Smooth muscle cell (in vitro differentiated cells): ENCODE measurements at regions not wholly inside any gene's neighbourhood (a gene's known extent, or its start where the extent isn't known, plus 50 kb on each side); places are given as distances from the start of the nearest gene placed in this dataset.

Experiments used
- DNase-seq: peaks from one replicate; lab custom pipeline; 2025; ENCODE audit not compliant: unreplicated experiment; lab: John Stamatoyannopoulos, UW
- H2AFZ ChIP-seq: fragments of 200-600 bp; sonication (generic); 2 replicates; pipeline ENCODE4 v1.6.0; 2016; ENCODE audit warnings: antibody characterized with exemption, low read depth, mild to moderate bottlenecking
- H3F3A ChIP-seq: fragments of 200-600 bp; sonication (generic); 2 replicates; pipeline ENCODE4 v1.6.0; 2017; ENCODE audit warnings: antibody characterized with exemption, low read depth
- H3K27ac ChIP-seq: fragments of 200-600 bp; sonication (generic); 2 replicates; pipeline ENCODE4 v1.5.1; 2016; ENCODE audit warnings: low read depth, mild to moderate bottlenecking
- H3K27me3 ChIP-seq: fragments of 200-600 bp; sonication (generic); 2 replicates; pipeline ENCODE4 v1.6.1; 2016; ENCODE audit warnings: low read depth, mild to moderate bottlenecking
- H3K36me3 ChIP-seq: fragments of 200-600 bp; sonication (generic); 2 replicates; pipeline ENCODE4 v1.5.1; 2016; ENCODE audit warnings: low read depth
- H3K4me1 ChIP-seq: fragments of 200-600 bp; sonication (generic); 2 replicates; pipeline ENCODE4 v1.5.1; 2016; ENCODE audit warnings: low read depth
- H3K4me2 ChIP-seq: fragments of 200-600 bp; sonication (generic); 2 replicates; pipeline ENCODE4 v1.6.0; 2016; ENCODE audit warnings: mild to moderate bottlenecking
- H3K4me3 ChIP-seq: fragments of 200-600 bp; sonication (generic); 2 replicates; pipeline ENCODE4 v1.5.1; 2016; ENCODE audit warnings: mild to moderate bottlenecking
- H3K79me2 ChIP-seq: fragments of 200-600 bp; sonication (generic); 2 replicates; pipeline ENCODE4 v1.6.0; 2016; ENCODE audit warnings: low read depth, mild to moderate bottlenecking
- H3K9ac ChIP-seq: fragments of 200-600 bp; sonication (generic); 2 replicates; pipeline ENCODE4 v1.6.0; 2016; ENCODE audit warnings: low read depth
- H3K9me3 ChIP-seq: fragments of 200-600 bp; sonication (generic); replicated peaks from 2 replicates; pipeline ENCODE4 v1.5.1; 2016; ENCODE audit warnings: low read depth
- H4K20me1 ChIP-seq: fragments of 200-600 bp; sonication (generic); 2 replicates; pipeline ENCODE4 v1.6.0; 2016; ENCODE audit warnings: low read depth
- WGBS: methylation state at CpG from one replicate; pipeline ENCODE4 v1.1.7; 2016; ENCODE audit warnings: low lambda C conversion rate; 5-methylcytosine and 5-hydroxymethylcytosine counted together
- TF ChIP-seq, protein P1 (sequence below): fragments of 200-600 bp; sonication (generic); IDR thresholded peaks from 2 replicates; pipeline ENCODE4 v1.5.1; 2017; ENCODE audit warnings: borderline replicate concordance, mild to moderate bottlenecking, antibody characterized with exemption; ENCODE audit not compliant: insufficient read depth, poor library complexity, severe bottlenecking

DNA sequence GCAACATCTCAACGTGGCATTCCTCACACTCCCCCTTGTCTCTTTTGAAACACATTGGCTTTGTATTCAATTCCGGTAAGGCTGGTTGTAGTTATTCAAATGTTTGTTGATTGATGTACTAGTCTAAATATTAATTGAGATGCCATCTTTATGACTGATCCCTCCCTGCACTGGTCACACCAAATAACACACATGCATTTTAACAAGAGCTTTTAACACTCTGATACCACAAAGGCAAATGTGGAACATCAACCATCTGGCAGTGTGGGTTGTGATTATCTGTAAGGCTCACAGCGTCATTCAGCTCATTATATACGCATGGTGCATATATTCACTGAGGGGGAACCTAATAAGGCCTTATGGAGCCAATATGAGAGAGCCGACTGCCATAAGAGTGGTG lies 305.0 kb downstream of the TENT4A start:
- no peaks in the 10 kb centered on the region for H3K9me3 ChIP-seq
- WGBS = 72% methylated on average over 5 of the region's 5 CpGs
- TF ChIP-seq, protein P1, sequence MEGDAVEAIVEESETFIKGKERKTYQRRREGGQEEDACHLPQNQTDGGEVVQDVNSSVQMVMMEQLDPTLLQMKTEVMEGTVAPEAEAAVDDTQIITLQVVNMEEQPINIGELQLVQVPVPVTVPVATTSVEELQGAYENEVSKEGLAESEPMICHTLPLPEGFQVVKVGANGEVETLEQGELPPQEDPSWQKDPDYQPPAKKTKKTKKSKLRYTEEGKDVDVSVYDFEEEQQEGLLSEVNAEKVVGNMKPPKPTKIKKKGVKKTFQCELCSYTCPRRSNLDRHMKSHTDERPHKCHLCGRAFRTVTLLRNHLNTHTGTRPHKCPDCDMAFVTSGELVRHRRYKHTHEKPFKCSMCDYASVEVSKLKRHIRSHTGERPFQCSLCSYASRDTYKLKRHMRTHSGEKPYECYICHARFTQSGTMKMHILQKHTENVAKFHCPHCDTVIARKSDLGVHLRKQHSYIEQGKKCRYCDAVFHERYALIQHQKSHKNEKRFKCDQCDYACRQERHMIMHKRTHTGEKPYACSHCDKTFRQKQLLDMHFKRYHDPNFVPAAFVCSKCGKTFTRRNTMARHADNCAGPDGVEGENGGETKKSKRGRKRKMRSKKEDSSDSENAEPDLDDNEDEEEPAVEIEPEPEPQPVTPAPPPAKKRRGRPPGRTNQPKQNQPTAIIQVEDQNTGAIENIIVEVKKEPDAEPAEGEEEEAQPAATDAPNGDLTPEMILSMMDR = no peak

DNA sequence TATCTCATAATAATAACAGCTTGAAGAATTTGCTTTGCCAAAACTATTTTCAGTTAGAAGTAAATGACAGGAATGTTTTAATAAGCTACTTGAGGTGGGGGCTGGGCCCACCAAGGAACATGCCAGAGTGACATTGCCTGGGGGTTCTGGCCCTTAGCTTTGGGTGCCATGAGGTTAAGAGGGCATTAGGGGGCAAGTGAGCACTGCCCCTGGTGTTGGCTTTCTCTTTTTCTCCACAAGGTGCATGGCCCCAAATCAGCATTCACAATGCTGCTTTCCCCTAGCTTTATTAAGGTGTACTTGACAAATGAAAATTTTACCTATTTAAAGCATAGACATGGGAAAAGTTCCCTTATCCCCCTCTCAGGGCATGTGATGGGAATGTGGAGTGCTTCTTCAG lies 305.4 kb downstream of the TENT4A start:
- Histone ChIP-seq H3K27ac (no peak overlapping the region), H3K36me3 (no peaks in the 10 kb centered on the region), H3F3A (no peaks in the 10 kb centered on the region), H3K4me3 (no peak overlapping the region), H3K79me2 (no peaks in the 10 kb centered on the region), H3K4me2 (no peak overlapping the region), H2AFZ (no peak overlapping the region), H3K27me3 (no peaks in the 10 kb centered on the region), H4K20me1 (no peaks in the 10 kb centered on the region), H3K9me3 (no peaks in the 10 kb centered on the region), H3K9ac (no peak overlapping the region), H3K4me1 (no peaks in the 10 kb centered on the region)
- DNase-seq = no peak
- TF ChIP-seq, protein P1 = no peak

More for the DNA sequence above, 305.0 kb downstream of the TENT4A start:
- Histone ChIP-seq H3K4me1 (no peaks in the 10 kb centered on the region), H4K20me1 (no peaks in the 10 kb centered on the region), H3K79me2 (no peaks in the 10 kb centered on the region), H3K9ac (no peak overlapping the region), H3K4me3 (no peak overlapping the region), H3K36me3 (no peaks in the 10 kb centered on the region), H3K27me3 (no peaks in the 10 kb centered on the region), H3K27ac (no peak overlapping the region), H3K4me2 (no peak overlapping the region), H3F3A (no peaks in the 10 kb centered on the region), H2AFZ (no peak overlapping the region)
- no peak for DNase-seq

DNA sequence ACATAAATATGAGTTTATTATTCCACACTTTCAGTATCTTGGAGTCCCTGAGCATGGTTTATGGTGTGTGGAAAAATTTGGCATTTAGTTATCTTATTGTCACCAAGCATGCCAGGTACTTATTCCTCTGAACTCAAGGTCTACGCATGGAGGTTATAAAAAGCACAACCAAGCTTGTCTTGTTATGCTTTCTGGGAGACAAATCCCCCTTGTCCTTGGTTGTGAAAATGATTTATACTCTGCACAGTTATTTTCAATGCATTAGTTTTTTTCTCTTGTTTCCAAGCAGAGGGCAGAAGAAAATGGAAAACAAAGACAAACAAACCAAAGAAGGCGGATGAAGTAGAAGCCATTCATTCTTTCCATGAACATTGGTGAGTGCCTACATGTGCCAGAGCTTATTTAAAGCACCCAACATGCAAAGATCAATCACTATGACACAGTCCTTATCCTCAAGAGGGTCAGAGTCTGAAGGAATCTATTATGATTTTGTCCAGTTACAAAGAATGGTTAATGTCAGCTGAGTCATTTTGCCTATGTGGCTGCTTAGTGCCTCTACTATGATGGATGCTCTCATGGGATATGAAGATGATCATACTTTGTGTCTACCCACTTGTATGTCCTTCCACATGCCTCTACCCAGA lies 323.1 kb downstream of the TENT4A start:
- H4K20me1 ChIP-seq = no peaks in the 10 kb centered on the region
- no peak overlapping the region for H3K4me3 ChIP-seq
- no peak overlapping the region for H3K27ac ChIP-seq
- H3F3A ChIP-seq = no peaks in the 10 kb centered on the region
- no peak overlapping the region for H2AFZ ChIP-seq
- no peak overlapping the region for H3K9ac ChIP-seq
- TF ChIP-seq, protein P1 = no peak
- H3K36me3 ChIP-seq = no peaks in the 10 kb centered on the region
- WGBS = 88% methylated on average over 2 of the region's 2 CpGs
- no peak overlapping the region for H3K4me2 ChIP-seq
- no peaks in the 10 kb centered on the region for H3K27me3 ChIP-seq
- no peaks in the 10 kb centered on the region for H3K4me1 ChIP-seq
- no peak for DNase-seq
- no peaks in the 10 kb centered on the region for H3K79me2 ChIP-seq
- no peaks in the 10 kb centered on the region for H3K9me3 ChIP-seq

DNA sequence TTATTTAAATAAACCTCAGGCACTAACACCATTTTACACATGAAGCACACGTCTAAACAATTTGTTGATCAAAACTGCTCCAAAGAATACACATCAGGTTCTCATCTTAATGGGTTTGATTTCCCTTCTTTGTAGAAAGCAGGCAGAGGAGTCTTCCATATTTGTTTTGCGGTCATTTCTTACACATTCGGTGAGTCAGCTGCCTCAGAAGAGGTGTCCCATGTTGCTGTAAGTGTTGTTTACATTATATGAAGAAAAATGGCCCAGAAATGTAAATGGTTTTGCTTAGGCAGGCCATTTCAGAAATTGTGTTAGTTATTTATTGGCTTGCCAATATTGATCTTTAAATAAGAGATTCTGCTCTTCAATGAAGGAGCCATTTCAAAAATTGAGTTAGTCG lies 325.8 kb downstream of the TENT4A start:
- Histone ChIP-seq H3K4me3 (no peak overlapping the region), H3K4me2 (no peak overlapping the region), H3K4me1 (no peaks in the 10 kb centered on the region), H3K36me3 (no peaks in the 10 kb centered on the region), H3K27me3 (no peaks in the 10 kb centered on the region), H3K9ac (no peak overlapping the region), H3K79me2 (no peaks in the 10 kb centered on the region), H3K9me3 (no peaks in the 10 kb centered on the region), H3K27ac (no peak overlapping the region), H2AFZ (no peak overlapping the region), H4K20me1 (no peaks in the 10 kb centered on the region), H3F3A (no peaks in the 10 kb centered on the region)
- WGBS = 81% methylated on average over 4 of the region's 4 CpGs
- DNase-seq = no peak
- TF ChIP-seq, protein P1 = no peak
